SIG-M5 treated with dmso at 0.1 percent for 504 hours (cell line): ENCODE measurements at regions not wholly inside any gene's neighbourhood (a gene's known extent, or its start where the extent isn't known, plus 50 kb on each side); places are given as distances from the start of the nearest gene placed in this dataset.

ENCODE experiments used
- DNase-seq: peaks from one replicate; lab custom pipeline; 2025; ENCODE audit not compliant: unreplicated experiment; lab: John Stamatoyannopoulos, UW

- no peak for DNase-seq
Measured at GRCh38 chr17:5861246-5861645, 208.9 kb upstream of the WSCD1 start.

DNA sequence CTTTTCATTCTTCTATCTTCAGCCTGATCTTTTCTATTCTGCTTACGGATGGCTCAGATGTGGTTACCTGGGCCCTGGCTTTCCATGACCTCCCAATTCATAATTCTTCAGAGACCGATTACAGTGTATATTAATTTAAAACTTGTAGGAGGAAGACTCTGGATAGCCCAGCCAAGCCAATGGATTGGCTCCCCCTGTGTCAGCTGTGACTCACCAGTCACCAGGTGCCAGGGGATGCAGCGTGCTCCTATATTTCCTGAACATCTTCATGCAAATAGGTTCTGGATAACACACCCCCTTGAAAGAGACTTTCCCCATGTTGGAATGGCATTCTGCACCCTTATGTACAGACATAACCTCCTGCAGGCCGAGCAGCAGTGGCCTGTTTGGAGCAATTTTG, 208.3 kb upstream of the WSCD1 start:
- DNase-seq: no peak

DNA sequence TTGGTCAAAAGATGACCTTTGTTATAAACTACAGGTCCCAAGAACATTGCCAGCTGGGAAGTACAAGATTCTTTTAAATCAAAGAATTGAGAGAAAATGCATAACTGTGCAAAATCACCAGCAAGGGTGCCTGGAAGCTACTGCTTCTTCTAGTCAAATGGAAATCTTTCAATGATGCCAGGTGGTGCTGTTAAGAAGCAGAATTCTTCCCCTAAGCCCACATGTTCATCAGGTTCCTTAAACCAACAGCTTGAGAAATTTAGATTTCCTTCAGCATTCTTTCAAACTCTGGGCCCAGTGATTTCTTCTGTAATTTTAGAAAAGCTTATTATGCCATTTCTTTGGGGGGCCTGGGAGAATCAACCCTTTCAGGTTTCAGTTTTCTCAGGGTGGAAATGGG, 207.8 kb upstream of the WSCD1 start:
- DNase-seq: no peak

DNA sequence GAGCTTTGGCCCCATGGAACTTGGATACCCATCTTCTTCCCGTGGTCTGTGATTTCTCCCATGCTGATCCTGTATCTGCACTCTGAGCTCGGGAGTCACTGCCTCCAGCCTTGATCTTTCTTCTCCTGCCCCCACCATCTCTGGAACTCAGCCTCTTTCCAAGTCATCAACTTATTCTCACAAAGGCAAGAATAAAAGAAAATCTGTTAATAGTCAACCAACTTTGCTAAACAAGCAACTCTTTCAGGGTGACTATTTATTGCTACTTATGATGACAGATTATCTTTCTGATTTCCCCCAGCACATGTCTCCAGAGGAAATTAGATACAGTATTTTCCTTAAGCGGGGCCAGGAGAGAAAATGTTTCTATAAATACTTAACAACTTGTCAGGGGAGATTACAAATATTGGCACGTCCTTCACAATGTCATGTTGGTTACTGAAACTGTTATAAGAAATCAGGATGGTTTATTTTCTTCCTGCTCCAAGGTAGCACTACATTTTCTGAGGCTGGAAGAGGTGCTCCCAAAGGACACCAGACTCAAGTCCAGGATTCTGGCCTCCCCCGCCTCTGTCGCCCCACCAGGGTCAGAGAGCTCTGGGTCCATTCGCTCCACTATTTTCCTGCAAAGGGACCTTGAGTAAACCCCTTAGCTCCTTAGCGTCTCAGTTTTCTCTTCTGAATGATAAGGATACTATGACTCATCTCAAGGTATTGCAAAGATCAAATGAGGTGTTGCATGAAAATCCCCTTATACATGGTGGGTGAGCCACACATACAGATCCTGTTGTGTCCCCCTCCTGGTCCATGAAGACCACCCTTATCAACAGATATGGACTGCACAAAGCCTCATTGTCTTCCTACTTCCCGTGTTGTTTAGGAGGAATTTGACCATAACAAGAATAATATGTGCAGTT, 205.2 kb upstream of the WSCD1 start:
- no peak for DNase-seq

GRCh38 chr17:5866978-5867377, 203.2 kb upstream of the WSCD1 start:
- no peak for DNase-seq

GRCh38 chr17:5869041-5869745, 201.0 kb upstream of the WSCD1 start:
- DNase-seq: no peak

GRCh38 chr17:5870231-5870953, 199.8 kb upstream of the WSCD1 start:
- DNase-seq: no peak

- DNase-seq: no peak
Measured at GRCh38 chr17:5871666-5872065, 198.5 kb upstream of the WSCD1 start.

DNA sequence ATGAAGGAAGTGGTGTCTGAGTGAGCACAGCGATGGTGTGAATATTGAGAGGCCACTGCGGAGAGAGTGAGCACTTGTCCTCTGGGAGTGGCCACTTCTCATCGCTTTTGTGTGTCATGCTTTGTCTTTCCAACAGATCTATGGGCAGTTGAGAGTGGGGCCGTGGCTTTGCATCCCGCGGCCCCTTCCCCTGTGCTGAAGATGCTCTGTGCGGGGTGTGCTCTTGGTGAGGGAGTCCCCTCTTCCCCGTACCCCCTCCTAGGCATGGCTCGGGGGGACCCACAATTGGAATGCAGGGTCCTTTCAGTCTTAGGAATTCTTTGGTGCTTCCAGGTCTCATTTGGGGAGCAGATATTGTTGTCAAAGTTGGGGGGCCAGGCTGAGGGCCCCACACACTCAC, 197.3 kb upstream of the WSCD1 start:
- no peak for DNase-seq

- DNase-seq: no peak
Measured at GRCh38 chr17:5873781-5874180, 196.4 kb upstream of the WSCD1 start.

DNA sequence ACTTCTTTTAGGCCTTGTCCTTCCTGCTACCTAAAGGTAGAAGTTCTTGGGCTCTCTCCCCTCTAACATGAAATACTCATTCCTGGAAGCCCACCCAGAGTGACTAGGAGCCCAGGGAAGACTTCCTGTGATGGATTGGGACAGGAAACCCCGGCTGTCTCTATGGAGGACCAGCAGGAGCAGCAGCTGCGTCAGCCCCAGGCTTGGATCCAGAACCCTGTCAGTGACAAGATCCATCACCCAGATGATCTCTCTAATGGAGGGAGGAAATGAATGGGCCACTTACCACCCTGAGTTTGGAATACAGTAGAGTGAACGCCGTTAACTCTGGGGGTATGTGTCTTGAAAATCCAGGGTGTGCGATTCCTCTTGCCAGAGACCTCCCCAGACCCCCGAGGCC, 195.7 kb upstream of the WSCD1 start:
- DNase-seq: no peak

- DNase-seq: no peak
Measured at GRCh38 chr17:5877366-5877765, 192.8 kb upstream of the WSCD1 start.

- no peak for DNase-seq
Measured at GRCh38 chr17:5877948-5878347, 192.2 kb upstream of the WSCD1 start.

- no peak for DNase-seq
Measured at GRCh38 chr17:5881849-5882248, 188.3 kb upstream of the WSCD1 start.

DNA sequence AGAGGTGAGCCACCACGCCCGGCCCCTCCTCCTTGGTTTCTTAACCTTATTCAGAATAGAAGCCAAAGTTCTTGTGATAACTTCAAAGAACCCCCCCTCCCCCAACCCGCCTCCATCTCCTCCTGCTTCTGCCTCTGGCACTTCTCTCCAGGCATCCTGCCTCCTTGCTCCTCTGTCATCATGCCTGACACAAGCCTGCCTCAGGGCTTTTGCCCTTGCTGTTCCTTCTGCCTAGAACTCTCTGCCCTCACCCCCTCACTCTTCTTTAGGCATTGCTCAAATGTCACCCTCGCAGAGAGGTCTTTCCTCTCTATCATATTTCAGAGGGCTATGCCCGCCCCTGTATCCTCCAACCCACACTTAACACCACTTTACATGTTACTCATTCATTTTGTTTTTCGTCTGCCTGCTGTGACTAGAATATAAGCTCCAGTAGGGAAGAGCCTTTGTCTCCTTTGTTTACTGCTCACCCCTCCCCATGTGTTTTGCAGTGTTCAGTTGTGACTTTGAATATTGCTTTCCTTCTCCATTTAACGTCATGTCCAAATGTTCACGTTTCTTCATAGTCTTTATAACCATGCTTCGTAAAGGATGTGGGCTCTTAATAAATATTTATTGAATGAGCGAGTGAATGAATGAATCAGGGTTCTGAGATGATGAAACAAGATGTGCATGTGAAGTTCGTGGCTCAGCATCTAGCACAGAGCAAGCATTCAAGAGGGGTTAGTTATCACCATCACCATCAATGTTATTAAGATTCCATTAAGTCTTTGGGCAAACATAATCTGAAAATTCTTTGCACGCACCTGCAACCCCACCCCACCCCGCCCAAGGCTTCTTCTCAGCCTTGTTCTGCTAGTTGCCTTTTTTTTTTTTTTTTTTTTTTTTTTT, 186.2 kb upstream of the WSCD1 start:
- DNase-seq: peak; percentile 58

DNA sequence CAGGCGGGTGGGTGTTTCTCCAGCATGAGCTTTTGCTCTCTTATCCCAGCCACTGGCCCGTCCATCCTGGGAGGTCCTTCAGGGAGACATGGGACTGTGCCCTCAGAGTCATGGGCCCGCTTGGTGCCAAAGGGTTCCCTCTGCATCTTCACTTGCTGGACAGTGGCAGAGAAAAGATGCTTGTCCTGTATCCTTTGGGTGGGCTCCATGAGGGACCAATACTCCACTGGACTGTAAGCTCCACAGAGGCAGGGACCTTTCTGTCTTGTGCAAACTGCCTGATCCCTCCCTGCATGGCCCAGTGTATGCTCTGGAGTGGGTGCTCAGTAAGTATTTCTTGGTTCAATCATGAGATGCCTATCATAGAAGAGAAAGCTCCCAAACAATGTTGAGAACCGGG, 184.8 kb upstream of the WSCD1 start:
- no peak for DNase-seq

- no peak for DNase-seq
Measured at GRCh38 chr17:5888811-5889210, 181.4 kb upstream of the WSCD1 start.

DNA sequence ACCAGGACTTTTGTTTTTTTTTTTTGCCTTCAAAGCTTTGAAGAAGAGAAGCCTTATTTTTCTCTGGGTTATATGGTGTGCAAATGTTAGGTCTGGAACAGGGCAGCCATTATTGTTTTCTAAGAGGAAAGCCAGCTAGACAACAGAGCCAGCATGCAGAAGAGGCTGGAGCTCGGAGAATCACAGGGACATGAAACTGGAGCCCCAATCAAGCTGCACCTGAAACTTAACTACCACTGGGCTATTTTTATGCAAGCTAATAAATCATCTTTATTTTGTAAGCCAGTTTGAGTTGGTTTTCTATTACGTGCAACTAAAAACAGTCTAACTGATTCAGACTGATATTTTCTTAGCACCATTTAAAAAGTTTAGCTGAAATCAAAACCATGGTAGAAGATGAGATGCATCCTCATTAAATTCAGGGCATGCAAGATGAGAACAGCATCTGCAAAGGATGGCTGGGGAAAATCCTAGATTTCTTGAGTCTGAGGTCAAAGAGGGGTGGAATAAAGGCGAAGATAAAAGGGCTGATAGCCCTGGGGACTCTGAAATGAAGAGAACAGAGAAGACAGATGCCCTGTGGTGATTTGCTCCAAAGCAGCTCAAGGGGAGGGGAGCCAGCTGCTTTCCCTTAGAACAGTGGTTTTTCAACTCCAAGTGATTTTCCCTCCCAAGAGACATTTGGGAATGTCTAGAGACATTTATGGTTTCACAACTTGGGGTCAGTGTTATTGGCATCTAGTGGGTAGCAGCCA, 177.1 kb upstream of the WSCD1 start:
- no peak for DNase-seq

- DNase-seq: no peak
Measured at GRCh38 chr17:5893741-5894140, 176.4 kb upstream of the WSCD1 start.

- DNase-seq: no peak
Measured at GRCh38 chr17:5895276-5895675, 174.9 kb upstream of the WSCD1 start.
